Mucosa of rectum (tissue), 2 donors: ENCODE measurements at regions not wholly inside any gene's neighbourhood (a gene's known extent, or its start where the extent isn't known, plus 50 kb on each side); places are given as distances from the start of the nearest gene placed in this dataset.

Experiments
- H3K27ac ChIP-seq, 2 donors: one replicate each; pipeline ENCODE4 v1.7.0; 2013; ENCODE audit warnings: inconsistent platforms in 2 of 2, low read depth in 2 of 2, low read length in 2 of 2
- H3K27me3 ChIP-seq, 2 donors: one replicate each; pipeline ENCODE4 v1.7.0; 2013; ENCODE audit warnings: low read length in 2 of 2; ENCODE audit not compliant: control insufficient read depth in 2 of 2, insufficient read depth in 2 of 2
- H3K36me3 ChIP-seq, 2 donors: one replicate each; pipeline ENCODE4 v1.7.0; 2013; ENCODE audit warnings: low read length in 2 of 2; ENCODE audit not compliant: control insufficient read depth in 2 of 2, insufficient read depth in 2 of 2
- H3K4me1 ChIP-seq, 2 donors: one replicate each; pipeline ENCODE4 v1.7.0; 2013; ENCODE audit warnings: low read length in 2 of 2, mild to moderate bottlenecking in 1 of 2; ENCODE audit not compliant: control insufficient read depth in 2 of 2, insufficient read depth in 2 of 2
- H3K4me3 ChIP-seq, 2 donors: one replicate each; pipeline ENCODE4 v1.7.0; 2013; ENCODE audit warnings: low read length in 2 of 2
- H3K9ac ChIP-seq, 2 donors: one replicate each; pipeline ENCODE4 v1.7.0; 2013; ENCODE audit warnings: low read length in 2 of 2, low read depth in 1 of 2, mild to moderate bottlenecking in 1 of 2
- H3K9me3 ChIP-seq, 2 donors: one replicate each; pipeline ENCODE4 v1.7.0; 2013; ENCODE audit warnings: low read length in 2 of 2; ENCODE audit not compliant: control insufficient read depth in 2 of 2
- donor health status: healthy.
- donor health status: Normal muscosa, but diverticular disease.

GRCh38 chr2:239485622-239486021, 84.8 kb upstream of the HDAC4 start:
- Histone ChIP-seq H3K9me3 (no peaks in the 10 kb centered on the region), H3K27me3 (no peaks in the 10 kb centered on the region), H3K4me3 (no peak overlapping the region), H3K27ac (no peak overlapping the region), H3K9ac (no peak overlapping the region), H3K36me3 (no peaks in the 10 kb centered on the region), H3K4me1 (no peaks in the 10 kb centered on the region)

- no peak overlapping the region for H3K27ac ChIP-seq
- H3K9ac ChIP-seq: no peak overlapping the region
- H3K36me3 ChIP-seq: no peaks in the 10 kb centered on the region
- no peak overlapping the region for H3K4me3 ChIP-seq
- H3K9me3 ChIP-seq: no peaks in the 10 kb centered on the region
- H3K4me1 ChIP-seq: no peaks in the 10 kb centered on the region
- H3K27me3 ChIP-seq: no peaks in the 10 kb centered on the region
Observed at GRCh38 chr2:239484571-239485355, 83.9 kb upstream of the HDAC4 start.

- no peaks in the 10 kb centered on the region for H3K4me1 ChIP-seq
- no peak overlapping the region for H3K4me3 ChIP-seq
- H3K27me3 ChIP-seq: no peaks in the 10 kb centered on the region
Observed at GRCh38 chr2:239482778-239483712, 82.2 kb upstream of the HDAC4 start.

GRCh38 chr2:239479471-239479870, 78.7 kb upstream of the HDAC4 start:
- H3K9ac ChIP-seq: no peak overlapping the region
- no peaks in the 10 kb centered on the region for H3K36me3 ChIP-seq
- H3K27ac ChIP-seq: no peak overlapping the region
- no peaks in the 10 kb centered on the region for H3K4me1 ChIP-seq
- no peak overlapping the region for H3K4me3 ChIP-seq
- no peaks in the 10 kb centered on the region for H3K9me3 ChIP-seq
- H3K27me3 ChIP-seq: no peaks in the 10 kb centered on the region

More at GRCh38 chr2:239482778-239483712, 82.2 kb upstream of the HDAC4 start:
- H3K36me3 ChIP-seq: no peaks in the 10 kb centered on the region
- H3K9me3 ChIP-seq: no peaks in the 10 kb centered on the region
- no peak overlapping the region for H3K27ac ChIP-seq
- no peak overlapping the region for H3K9ac ChIP-seq

- H3K36me3 ChIP-seq: no peaks in the 10 kb centered on the region
- no peaks in the 10 kb centered on the region for H3K4me1 ChIP-seq
- H3K4me3 ChIP-seq: no peak overlapping the region
- no peak overlapping the region for H3K27ac ChIP-seq
- no peaks in the 10 kb centered on the region for H3K27me3 ChIP-seq
- no peak overlapping the region for H3K9ac ChIP-seq
- no peaks in the 10 kb centered on the region for H3K9me3 ChIP-seq
Observed at GRCh38 chr2:239477591-239477990, 76.8 kb upstream of the HDAC4 start.

- H3K9me3 ChIP-seq: no peaks in the 10 kb centered on the region
- no peaks in the 10 kb centered on the region for H3K27me3 ChIP-seq
- H3K4me3 ChIP-seq: no peak overlapping the region
- no peaks in the 10 kb centered on the region for H3K4me1 ChIP-seq
- no peak overlapping the region for H3K27ac ChIP-seq
- H3K9ac ChIP-seq: no peak overlapping the region
- no peaks in the 10 kb centered on the region for H3K36me3 ChIP-seq
Observed at GRCh38 chr2:239476757-239477585, 76.2 kb upstream of the HDAC4 start.

- H3K27me3 ChIP-seq: no peaks in the 10 kb centered on the region
- H3K36me3 ChIP-seq: no peaks in the 10 kb centered on the region
- no peak overlapping the region for H3K27ac ChIP-seq
- H3K9me3 ChIP-seq: no peaks in the 10 kb centered on the region
- no peak overlapping the region for H3K4me3 ChIP-seq
- H3K4me1 ChIP-seq: no peaks in the 10 kb centered on the region
- no peak overlapping the region for H3K9ac ChIP-seq
Observed at GRCh38 chr2:239476029-239476756, 75.4 kb upstream of the HDAC4 start.

GRCh38 chr2:239475161-239476028, 74.6 kb upstream of the HDAC4 start:
- no peaks in the 10 kb centered on the region for H3K27me3 ChIP-seq
- H3K9ac ChIP-seq: no peak overlapping the region
- H3K4me3 ChIP-seq: no peak overlapping the region
- no peaks in the 10 kb centered on the region for H3K9me3 ChIP-seq
- H3K36me3 ChIP-seq: no peaks in the 10 kb centered on the region
- H3K27ac ChIP-seq: no peak overlapping the region
- no peaks in the 10 kb centered on the region for H3K4me1 ChIP-seq
